Activated T-helper 1 cell treated with anti-CD3 and anti-CD28 coated beads, Interleukin-12 subunit alpha, Interleukin-12 subunit beta, Interleukin-2, Interleukin-4 antibody, amounts not matched to agents 30 ng/mL and 10 ng/mL and 1 ng/mL, durations not matched to agents 14 hours and 24 hours and 36 hours (primary cell): ENCODE measurements at regions not wholly inside any gene's neighbourhood (a gene's known extent, or its start where the extent isn't known, plus 50 kb on each side); places are given as distances from the start of the nearest gene placed in this dataset.
"Not testable (repeated sequence)": the region's sequence is repeated elsewhere in the genome, so short reads cannot be mapped to it uniquely, and the experiment has no call there.

Experiments
- DNase-seq: peaks from one replicate; pipeline ENCODE4 v3.0.0; 2021; ENCODE audit warnings: low spot score
- H3K27ac Mint-ChIP-seq: one replicate; pipeline ENCODE4 v1.8.0; 2021; ENCODE audit warnings: mild to moderate bottlenecking, mixed read lengths
- H3K27me3 Mint-ChIP-seq: one replicate; pipeline ENCODE4 v1.8.0; 2022; ENCODE audit warnings: mild to moderate bottlenecking, moderate library complexity, mixed read lengths; ENCODE audit not compliant: insufficient read depth
- H3K36me3 Mint-ChIP-seq: one replicate; pipeline ENCODE4 v1.8.0; 2021; ENCODE audit warnings: low read depth, mixed read lengths
- H3K4me1 Mint-ChIP-seq: one replicate; pipeline ENCODE4 v1.8.0; 2021; ENCODE audit warnings: low read depth, mixed read lengths
- H3K4me3 Mint-ChIP-seq: one replicate; pipeline ENCODE4 v1.8.0; 2021; ENCODE audit warnings: mild to moderate bottlenecking, moderate library complexity, mixed read lengths
- H3K9me3 Mint-ChIP-seq: one replicate; pipeline ENCODE4 v1.8.0; 2021; ENCODE audit warnings: mixed read lengths
- intact Hi-C: fragments of 100-400 bp; cut with micrococcal nuclease; formaldehyde crosslinking; loops from one replicate; pipeline ENCODE4 v1.15.1; 2024

DNA sequence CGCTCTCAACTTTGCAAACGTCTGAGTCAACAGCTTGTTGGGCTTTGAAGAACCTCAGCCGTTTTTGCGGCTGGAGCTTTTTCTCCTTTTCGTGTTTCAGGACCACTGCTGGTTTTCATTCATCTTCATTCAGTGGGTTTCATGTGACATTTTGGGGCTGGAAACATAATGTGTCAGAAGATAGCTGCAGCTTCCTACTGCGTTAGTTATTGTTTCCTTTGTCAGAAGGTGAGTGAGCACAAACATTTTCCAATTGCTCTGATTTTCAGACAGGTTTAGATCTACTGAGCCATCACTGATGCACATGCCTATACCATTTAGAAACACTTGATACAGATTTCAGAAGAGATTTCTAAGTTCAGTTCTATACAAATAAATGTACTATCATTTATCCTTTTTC lies 575.5 kb downstream of the TTLL7 start:
- intact Hi-C loops, H3K27ac Mint-ChIP-seq, H3K4me1 Mint-ChIP-seq: not testable (repeated sequence)

DNA sequence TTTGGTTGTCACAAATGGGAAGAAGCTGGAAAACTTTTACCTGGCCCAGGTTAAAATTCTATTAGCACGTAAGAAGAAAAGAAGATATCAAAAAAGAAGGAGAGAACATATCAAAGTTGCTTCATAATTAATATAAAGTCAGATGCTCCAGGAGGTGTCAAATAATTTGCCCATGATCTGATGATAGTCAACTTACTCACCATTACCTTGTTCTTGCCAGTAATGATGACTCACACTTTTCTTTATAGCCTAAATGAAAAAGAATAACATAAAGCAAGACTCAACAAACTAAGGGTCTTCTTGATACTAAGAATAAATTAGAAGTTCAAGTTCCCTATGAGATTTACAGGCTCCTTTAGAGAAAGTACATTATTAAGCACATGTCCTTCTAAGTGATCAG lies 580.4 kb downstream of the TTLL7 start:
- Mint-ChIP-seq H3K27me3 (no peaks in the 10 kb centered on the region), H3K4me1 (peaks cover 9% of the 10 kb centered on the region), H3K4me3 (no peak overlapping the region), H3K9me3 (peaks cover 4% of the 10 kb centered on the region), H3K36me3 (no peaks in the 10 kb centered on the region), H3K27ac (no peak overlapping the region)
- no peak for DNase-seq
- intact Hi-C loops = no loop called here

More for the DNA sequence above, 575.5 kb downstream of the TTLL7 start:
- H3K9me3 Mint-ChIP-seq, DNase-seq, H3K4me3 Mint-ChIP-seq, H3K36me3 Mint-ChIP-seq, H3K27me3 Mint-ChIP-seq: not testable (repeated sequence)

DNA sequence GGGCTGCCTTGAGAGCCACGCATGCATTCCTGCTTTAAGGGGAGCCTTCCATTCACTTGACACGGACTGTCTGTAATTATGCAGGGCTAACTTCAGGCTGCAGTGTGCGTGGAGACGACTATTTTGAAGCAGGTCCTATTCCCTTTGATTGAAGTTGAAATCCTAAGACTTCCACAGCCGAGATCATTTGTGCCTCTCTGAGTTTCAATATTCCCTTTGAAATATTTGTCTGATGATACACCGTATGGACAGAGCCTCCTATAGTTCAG lies 585.2 kb downstream of the TTLL7 start:
- H3K4me1 Mint-ChIP-seq, H3K27me3 Mint-ChIP-seq: not testable (repeated sequence)

DNA sequence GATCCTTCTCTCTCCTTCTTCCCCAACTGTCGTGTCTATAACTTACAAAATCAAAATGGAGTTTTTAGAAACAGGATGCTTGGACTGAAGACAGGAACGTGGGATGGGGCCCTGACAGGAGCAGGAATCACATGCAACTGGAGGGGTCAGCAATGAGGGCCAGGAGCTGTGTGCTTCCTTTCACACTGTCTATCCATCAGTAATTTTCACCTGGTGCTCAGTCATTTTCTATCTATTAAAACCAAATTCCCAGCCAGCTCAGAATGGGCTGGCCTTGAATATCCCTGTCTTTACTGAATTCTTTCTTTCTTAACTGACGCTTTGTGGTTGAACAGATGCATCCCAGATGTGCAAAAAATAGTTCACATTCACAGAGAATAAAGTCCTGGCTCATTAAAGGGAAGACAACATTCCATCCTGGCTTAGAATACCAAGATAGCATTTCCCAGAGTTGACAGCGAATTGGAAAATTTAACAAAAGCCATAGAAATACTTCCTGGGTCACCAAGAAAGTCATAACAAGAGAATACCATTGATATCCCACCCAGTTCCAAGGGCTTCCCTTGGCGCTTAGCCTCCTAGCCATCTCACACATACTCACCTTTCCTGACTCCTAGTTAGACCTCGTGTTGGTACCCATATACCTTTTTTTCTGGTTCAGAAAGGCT lies 588.1 kb downstream of the TTLL7 start:
- H3K27me3 Mint-ChIP-seq, DNase-seq, H3K27ac Mint-ChIP-seq, H3K4me1 Mint-ChIP-seq, H3K36me3 Mint-ChIP-seq, H3K9me3 Mint-ChIP-seq, H3K4me3 Mint-ChIP-seq, intact Hi-C loops: not testable (repeated sequence)

More for the DNA sequence above, 585.2 kb downstream of the TTLL7 start:
- DNase-seq, H3K36me3 Mint-ChIP-seq, intact Hi-C loops, H3K4me3 Mint-ChIP-seq, H3K9me3 Mint-ChIP-seq, H3K27ac Mint-ChIP-seq: not testable (repeated sequence)

DNA sequence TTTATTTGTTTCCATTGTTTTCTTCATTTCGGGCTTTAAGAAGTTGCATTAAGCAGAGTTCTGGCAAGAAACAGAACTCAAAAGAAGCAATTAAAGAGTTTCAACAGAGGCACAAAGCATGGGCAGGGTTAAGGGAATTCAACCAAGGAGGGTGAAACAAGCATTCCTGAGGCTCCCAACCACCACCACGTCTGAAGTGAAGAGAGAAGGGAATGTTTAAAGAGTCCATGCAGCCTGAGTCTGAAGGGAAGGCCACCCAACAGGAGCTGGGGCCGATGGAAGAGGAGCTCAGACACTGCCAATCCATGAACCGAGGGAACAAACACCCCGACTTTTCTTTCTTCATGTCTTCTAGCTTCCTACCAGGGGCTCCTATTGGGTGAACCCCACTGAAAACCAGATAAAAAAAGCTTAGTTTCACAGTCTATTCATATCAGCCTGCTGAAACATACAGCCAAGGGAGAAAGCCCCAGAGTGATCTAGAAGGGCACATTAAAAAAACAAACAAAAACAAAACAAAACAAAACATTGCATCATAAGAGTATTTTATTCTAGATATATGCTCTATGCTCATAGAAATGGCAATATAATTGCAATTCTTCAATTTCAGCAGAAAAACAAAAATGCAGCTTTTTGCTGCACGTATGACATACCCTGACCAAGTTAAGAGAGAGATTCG lies 592.1 kb downstream of the TTLL7 start:
- H3K36me3 Mint-ChIP-seq, DNase-seq, H3K27ac Mint-ChIP-seq, intact Hi-C loops, H3K9me3 Mint-ChIP-seq, H3K27me3 Mint-ChIP-seq, H3K4me3 Mint-ChIP-seq: not testable (repeated sequence)
- peaks cover 18% of the 10 kb centered on the region for H3K4me1 Mint-ChIP-seq

DNA sequence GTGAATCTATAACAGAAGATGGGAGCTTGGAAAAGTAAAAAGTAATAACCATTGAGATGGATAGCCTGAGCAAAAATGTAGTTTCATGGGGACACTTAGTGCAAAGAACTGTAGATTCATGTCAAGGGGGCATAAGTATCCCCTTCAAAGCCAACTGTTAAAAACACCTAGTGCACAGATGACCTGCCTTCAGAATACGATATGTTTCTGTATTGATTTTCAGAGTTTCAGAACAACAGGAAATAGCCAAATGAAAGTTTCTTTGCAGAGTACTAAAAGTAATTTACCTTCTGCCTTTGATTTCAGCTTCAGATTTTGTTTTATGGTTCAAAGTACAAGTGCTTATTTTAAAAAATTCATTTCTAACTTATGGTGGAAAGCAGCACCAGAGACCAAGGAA lies 593.1 kb downstream of the TTLL7 start:
- H3K36me3 Mint-ChIP-seq, H3K27me3 Mint-ChIP-seq, intact Hi-C loops, DNase-seq, H3K9me3 Mint-ChIP-seq, H3K27ac Mint-ChIP-seq: not testable (repeated sequence)
- Mint-ChIP-seq H3K4me3 (peak overlapping the region; percentile 42), H3K4me1 (peaks cover 18% of the 10 kb centered on the region)

DNA sequence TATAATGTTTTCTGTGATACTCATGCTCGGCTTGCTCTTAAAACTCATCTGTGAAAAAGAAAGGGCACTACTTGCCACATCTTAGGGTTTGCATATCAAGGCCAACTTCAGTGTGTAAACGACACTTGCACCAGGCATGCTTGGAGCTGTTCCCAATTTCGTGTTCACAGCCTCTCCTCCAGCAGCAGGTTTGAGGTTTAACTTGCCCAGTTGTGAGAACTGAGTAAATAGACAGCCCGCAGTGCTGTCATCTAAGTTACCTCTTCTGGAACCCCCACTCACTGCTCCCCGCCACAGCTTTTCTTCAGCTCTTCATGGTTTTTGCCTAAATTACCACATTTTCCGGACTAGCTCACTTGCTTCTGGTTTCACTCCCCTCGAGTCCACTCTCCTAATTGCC lies 595.4 kb downstream of the TTLL7 start:
- intact Hi-C loops, H3K4me3 Mint-ChIP-seq, H3K9me3 Mint-ChIP-seq, H3K27ac Mint-ChIP-seq, H3K36me3 Mint-ChIP-seq, H3K27me3 Mint-ChIP-seq, DNase-seq: not testable (repeated sequence)
- peaks cover 18% of the 10 kb centered on the region for H3K4me1 Mint-ChIP-seq

DNA sequence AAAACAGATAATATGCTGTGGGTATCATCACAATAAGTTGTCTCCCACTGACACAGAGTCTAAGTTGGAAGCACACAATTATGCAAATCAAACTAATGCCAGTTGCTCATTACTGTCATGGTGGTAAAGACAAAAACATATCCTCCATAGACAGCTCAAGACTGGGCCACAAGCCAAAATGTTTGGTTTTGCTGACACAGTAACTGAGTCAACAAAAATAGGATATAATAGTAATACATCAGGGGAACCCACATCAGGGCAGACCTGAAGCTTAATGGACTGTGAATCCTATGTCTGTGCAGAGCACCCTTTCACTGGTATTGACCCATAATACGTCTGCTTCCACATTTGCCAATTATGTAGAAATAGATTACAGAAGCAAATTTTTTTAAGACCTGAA lies 597.8 kb downstream of the TTLL7 start:
- H3K4me3 Mint-ChIP-seq, DNase-seq, H3K36me3 Mint-ChIP-seq, H3K27ac Mint-ChIP-seq, H3K9me3 Mint-ChIP-seq, H3K27me3 Mint-ChIP-seq, intact Hi-C loops: not testable (repeated sequence)
- peaks cover 12% of the 10 kb centered on the region for H3K4me1 Mint-ChIP-seq

DNA sequence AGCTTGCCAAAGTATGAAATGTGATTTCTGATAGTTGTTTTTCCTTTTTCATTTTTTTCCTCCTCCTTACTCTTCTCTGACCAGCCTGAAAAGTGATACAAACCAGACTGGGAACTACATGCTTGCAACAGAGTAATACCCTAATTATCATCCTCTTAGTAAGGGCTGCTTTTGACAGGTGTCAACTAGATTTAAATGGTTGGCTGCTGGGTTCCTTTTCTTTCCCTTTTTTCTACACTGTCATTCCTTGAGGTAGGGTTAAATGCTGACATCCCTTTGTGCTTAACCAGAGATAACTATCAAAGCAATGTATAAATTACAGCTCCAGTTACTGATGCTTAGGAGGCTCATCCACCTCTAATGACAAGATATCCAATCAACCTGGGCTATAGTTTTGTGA lies 598.8 kb downstream of the TTLL7 start:
- H3K36me3 Mint-ChIP-seq, DNase-seq, H3K27ac Mint-ChIP-seq, H3K4me1 Mint-ChIP-seq, H3K9me3 Mint-ChIP-seq, H3K27me3 Mint-ChIP-seq, H3K4me3 Mint-ChIP-seq, intact Hi-C loops: not testable (repeated sequence)

DNA sequence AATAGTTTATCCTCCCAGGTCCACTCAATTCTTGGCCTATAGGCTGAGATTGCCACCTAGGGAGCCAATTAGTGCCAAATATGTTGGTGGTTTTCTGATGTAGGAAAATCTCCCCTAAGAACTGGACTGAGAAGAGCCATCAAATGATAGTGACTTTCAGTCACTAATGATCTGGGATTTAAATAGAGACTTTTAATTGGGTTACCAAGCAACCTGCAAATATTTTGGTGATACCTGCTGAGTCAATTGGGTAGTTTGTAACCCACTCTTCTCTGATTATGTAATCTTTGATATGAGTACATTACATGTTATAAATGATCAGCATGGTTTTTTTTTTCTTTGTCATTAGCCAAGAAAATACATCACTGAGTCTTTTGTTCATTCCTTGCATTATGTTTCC lies 600.8 kb downstream of the TTLL7 start:
- H3K4me3 Mint-ChIP-seq, H3K4me1 Mint-ChIP-seq, H3K27ac Mint-ChIP-seq, H3K9me3 Mint-ChIP-seq, H3K36me3 Mint-ChIP-seq, DNase-seq, intact Hi-C loops, H3K27me3 Mint-ChIP-seq: not testable (repeated sequence)

DNA sequence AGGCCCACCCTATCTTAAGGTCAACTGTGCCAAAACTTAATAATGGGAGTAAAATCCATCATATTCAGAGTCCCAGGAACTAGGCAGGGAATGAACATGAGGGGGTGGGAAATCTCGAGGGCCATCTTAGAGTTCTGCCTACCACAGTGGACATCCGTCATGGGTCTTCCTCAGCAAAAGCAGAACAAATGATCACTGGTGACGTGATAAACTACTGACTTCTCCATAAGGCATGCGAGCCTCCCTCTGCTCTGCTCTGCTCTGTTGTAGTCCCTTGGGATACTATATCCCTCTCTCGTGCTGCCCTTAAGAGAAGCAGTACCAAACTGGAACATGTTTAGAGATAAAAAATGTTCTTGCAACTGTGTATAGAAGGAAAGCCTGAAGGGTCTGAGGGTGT lies 603.8 kb downstream of the TTLL7 start:
- H3K9me3 Mint-ChIP-seq, H3K36me3 Mint-ChIP-seq, H3K27me3 Mint-ChIP-seq, H3K4me1 Mint-ChIP-seq, intact Hi-C loops, H3K27ac Mint-ChIP-seq, DNase-seq, H3K4me3 Mint-ChIP-seq: not testable (repeated sequence)

DNA sequence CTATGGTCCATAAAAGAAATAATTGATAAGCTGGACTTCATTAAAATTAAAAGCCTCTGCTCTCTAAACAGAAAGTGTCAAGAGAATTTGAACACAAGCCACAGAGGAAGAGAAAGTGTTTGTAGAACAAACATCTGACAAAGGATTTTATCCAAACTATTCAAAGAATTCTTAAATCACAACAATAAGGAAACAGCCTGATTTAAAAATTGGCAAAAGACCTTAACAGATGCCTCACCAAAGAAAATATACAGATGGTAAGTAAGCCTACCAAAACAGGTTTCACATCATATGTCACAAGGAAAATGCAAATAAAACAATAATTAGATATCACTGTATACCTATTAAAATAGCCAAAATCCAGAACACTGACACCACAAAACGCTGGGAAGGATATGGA lies 612.0 kb downstream of the TTLL7 start:
- H3K9me3 Mint-ChIP-seq = peaks cover 14% of the 10 kb centered on the region
- intact Hi-C loops, H3K36me3 Mint-ChIP-seq, DNase-seq, H3K27me3 Mint-ChIP-seq, H3K4me1 Mint-ChIP-seq, H3K4me3 Mint-ChIP-seq, H3K27ac Mint-ChIP-seq: not testable (repeated sequence)

DNA sequence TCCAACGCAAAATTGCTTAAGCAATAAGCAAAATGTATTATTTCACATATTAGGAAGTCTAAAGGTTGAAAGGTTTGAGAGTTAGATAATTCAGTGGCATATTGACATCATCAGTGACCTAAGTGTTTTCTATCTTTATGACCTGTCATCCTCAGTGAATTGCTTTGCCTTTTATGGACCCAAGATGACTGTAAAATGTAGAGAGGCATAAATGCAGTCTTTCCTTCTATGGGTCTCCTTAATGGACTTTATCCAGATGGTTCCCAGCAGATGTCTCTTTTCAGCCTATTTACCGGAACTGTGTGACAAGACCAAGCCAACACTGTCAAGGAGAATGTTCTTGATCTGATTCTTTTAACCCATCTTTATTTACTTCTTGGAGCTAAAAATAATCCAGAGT lies 615.8 kb downstream of the TTLL7 start:
- intact Hi-C loops, DNase-seq, H3K27ac Mint-ChIP-seq, H3K36me3 Mint-ChIP-seq, H3K4me3 Mint-ChIP-seq, H3K27me3 Mint-ChIP-seq, H3K4me1 Mint-ChIP-seq: not testable (repeated sequence)
- peaks cover 15% of the 10 kb centered on the region for H3K9me3 Mint-ChIP-seq

DNA sequence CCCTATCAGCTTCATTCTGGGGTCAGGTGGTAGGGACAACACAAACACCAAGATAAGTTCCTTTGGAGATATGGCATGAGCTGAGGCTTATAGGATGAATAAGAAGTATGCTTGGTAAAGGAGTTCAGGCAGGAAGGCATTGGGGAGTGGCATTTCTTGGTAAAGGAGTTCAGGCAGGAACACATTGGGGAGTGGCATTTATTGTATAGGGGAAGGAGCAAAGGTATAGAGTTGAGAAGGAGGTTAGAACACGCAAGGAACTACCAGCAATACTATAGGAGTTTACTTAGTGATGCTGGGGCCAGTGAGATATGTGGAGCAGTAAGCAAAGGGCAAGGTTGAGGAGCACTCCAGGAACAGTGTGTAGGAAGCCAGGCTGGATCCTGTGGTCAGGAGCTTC lies 625.9 kb downstream of the TTLL7 start:
- H3K36me3 Mint-ChIP-seq, H3K27me3 Mint-ChIP-seq, H3K4me1 Mint-ChIP-seq, intact Hi-C loops, H3K4me3 Mint-ChIP-seq, DNase-seq, H3K27ac Mint-ChIP-seq, H3K9me3 Mint-ChIP-seq: not testable (repeated sequence)
